ENCODE measurements at regions not wholly inside any gene's neighbourhood (a gene's known extent, or its start where the extent isn't known, plus 50 kb on each side); places are given as distances from the start of the nearest gene placed in this dataset.
"Not testable (repeated sequence)": the region's sequence is repeated elsewhere in the genome, so short reads cannot be mapped to it uniquely, and the experiment has no call there.

DNA sequence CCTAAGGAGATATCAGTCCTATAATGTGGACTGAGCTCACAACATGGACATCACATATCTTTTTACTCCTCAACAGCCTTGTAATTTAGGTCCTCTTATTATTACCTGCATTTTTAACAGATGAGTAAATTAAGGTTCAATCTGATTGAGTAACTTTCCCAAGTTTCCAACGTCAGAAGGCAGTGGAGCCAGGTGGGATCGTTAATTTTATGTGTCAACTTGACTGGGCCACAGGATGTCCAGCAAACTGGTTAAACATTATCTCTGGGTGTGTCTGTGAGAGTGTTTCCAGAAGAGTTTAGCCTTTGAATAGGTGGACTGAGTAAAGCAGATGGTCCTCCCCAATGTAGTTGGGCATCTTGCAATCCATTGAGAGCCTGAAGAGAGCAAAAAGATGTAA lies 59.0 kb upstream of the SLIT2 start:
- H3K9me3 ChIP-seq (ENCODE audit: control insufficient read depth, insufficient read depth, low read length): peaks cover 5% of the 10 kb centered on the region; the same call in 1 of the 2 replicates
- TF ChIP-seq, protein P1, sequence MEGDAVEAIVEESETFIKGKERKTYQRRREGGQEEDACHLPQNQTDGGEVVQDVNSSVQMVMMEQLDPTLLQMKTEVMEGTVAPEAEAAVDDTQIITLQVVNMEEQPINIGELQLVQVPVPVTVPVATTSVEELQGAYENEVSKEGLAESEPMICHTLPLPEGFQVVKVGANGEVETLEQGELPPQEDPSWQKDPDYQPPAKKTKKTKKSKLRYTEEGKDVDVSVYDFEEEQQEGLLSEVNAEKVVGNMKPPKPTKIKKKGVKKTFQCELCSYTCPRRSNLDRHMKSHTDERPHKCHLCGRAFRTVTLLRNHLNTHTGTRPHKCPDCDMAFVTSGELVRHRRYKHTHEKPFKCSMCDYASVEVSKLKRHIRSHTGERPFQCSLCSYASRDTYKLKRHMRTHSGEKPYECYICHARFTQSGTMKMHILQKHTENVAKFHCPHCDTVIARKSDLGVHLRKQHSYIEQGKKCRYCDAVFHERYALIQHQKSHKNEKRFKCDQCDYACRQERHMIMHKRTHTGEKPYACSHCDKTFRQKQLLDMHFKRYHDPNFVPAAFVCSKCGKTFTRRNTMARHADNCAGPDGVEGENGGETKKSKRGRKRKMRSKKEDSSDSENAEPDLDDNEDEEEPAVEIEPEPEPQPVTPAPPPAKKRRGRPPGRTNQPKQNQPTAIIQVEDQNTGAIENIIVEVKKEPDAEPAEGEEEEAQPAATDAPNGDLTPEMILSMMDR (IDR thresholded peaks at IDR 0.05; ENCODE audit: low read depth, low read length): no peak
- H3K4me3 ChIP-seq (ENCODE audit: low read depth, low read length): no peak overlapping the region
- ChIA-PET POLR2A (no interaction called here), CTCF (interaction anchor here (3.4 kb wide), 1 partner anchor 56 kb away, joined by 14 read pairs; no protein-coding TSS in a partner anchor)
- peak overlapping the region; percentile 49 for H3K27ac ChIP-seq (ENCODE audit: low read depth, low read length)
- no peaks in the 10 kb centered on the region for H3K27me3 ChIP-seq (ENCODE audit: control insufficient read depth, insufficient read depth, low read length)
- no peak for DNase-seq (ENCODE audit: low read depth, low spot score)

DNA sequence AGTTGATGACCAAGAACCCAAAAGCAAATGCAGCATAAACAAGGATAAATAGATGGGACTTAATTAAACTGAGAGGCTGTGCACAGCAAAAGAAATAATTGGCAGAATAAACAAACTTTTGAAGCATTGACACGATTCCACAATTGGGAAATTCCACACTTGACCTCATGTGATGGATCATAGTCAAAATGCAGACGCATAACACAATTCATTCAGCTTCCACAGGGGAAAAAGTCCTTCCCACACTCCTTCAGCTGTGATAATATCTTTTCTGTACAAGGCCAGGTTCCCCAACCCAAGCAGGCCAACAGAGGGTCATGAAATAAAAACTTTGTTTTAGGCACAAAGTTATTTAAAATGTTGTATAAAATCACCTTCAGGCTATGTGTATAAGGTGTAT lies 66.6 kb upstream of the SLIT2 start:
- H3K9me3 ChIP-seq (ENCODE audit: control insufficient read depth, insufficient read depth, low read length): no peaks in the 10 kb centered on the region; the same call in 1 of the 2 replicates
- POLR2A ChIA-PET: no interaction called here
- TF ChIP-seq, protein P1 (IDR thresholded peaks at IDR 0.05; ENCODE audit: low read depth, low read length): no peak
- no peak overlapping the region for H3K27ac ChIP-seq (ENCODE audit: low read depth, low read length)
- DNase-seq (ENCODE audit: low read depth, low spot score): no peak
- H3K27me3 ChIP-seq (ENCODE audit: control insufficient read depth, insufficient read depth, low read length): no peaks in the 10 kb centered on the region
- CTCF ChIA-PET: interaction anchor here (1.1 kb wide), 1 partner anchor 63 kb away, joined by 3 read pairs; no protein-coding TSS in a partner anchor
- no peak overlapping the region for H3K4me3 ChIP-seq (ENCODE audit: low read depth, low read length)

DNA sequence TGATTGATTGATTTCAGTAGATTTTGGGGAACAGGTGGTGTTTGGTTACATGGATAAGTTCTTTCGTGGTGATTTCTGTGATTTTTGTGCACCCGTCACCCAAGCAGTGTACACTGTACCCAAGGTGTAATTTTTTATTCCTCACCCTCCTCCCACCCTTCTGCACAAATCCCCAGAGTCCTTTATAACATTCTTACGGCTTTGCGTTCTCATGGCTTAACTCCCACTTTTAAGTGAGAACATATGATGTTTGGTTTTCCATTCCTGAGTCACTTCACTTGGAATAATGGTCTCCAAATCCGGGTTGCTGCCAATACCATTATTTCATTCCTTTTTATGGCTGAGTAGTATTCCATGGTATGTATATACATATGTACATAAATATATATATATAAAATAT lies 68.6 kb upstream of the SLIT2 start:
- POLR2A ChIA-PET; H3K9me3 ChIP-seq (ENCODE audit: control insufficient read depth, insufficient read depth, low read length); DNase-seq (ENCODE audit: low read depth, low spot score); CTCF ChIA-PET; H3K27me3 ChIP-seq (ENCODE audit: control insufficient read depth, insufficient read depth, low read length); H3K4me3 ChIP-seq (ENCODE audit: low read depth, low read length); H3K27ac ChIP-seq (ENCODE audit: low read depth, low read length): not testable (repeated sequence)

DNA sequence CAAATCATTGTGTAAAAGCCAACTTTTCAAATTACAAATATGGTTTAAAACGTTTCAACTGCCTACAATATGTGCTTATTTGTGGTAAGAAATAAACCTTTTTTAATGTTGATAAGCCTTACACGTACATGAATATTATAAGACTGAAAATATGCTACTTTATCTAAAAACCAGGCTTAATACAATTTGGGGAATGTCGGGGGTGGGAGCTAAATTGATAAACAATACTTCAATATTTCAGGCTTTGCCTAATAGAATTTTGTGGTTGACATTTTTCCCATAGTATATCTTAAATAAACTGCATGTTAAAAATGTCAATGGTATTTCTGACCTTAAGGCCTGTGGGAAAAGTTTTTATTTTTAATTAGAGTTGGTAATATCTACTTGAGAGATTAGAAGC lies 69.8 kb upstream of the SLIT2 start:
- H3K9me3 ChIP-seq (ENCODE audit: control insufficient read depth, insufficient read depth, low read length): peaks cover 9% of the 10 kb centered on the region
- H3K27me3 ChIP-seq (ENCODE audit: control insufficient read depth, insufficient read depth, low read length): no peaks in the 10 kb centered on the region
- no peak overlapping the region for H3K4me3 ChIP-seq (ENCODE audit: low read depth, low read length)
- ChIA-PET POLR2A (no interaction called here), CTCF (no interaction called here)
- TF ChIP-seq, protein P1 (IDR thresholded peaks at IDR 0.05; ENCODE audit: low read depth, low read length): no peak
- H3K27ac ChIP-seq (ENCODE audit: low read depth, low read length): no peak overlapping the region
- DNase-seq (ENCODE audit: low read depth, low spot score): no peak

DNA sequence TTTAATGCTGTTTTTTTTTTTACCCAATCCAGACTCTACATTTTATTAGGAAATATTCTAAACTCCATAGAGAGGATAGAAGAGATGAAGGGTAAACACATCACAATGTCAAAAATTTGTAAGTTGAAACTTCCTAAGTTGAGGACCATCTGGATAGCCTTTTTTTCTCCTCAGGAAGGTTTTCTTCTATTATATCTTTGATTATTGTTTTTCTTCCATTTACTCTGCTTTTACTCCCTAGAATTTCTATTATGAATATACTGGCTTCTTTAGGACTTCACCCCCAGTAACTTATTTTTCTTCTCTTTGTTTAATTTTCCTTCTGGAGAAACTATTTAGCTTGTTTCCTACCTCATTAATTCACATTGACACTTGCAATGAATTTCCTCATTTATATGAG lies 71.2 kb upstream of the SLIT2 start:
- Histone ChIP-seq H3K27ac (ENCODE audit: low read depth, low read length) (no peak overlapping the region), H3K27me3 (ENCODE audit: control insufficient read depth, insufficient read depth, low read length) (no peaks in the 10 kb centered on the region), H3K4me3 (ENCODE audit: low read depth, low read length) (no peak overlapping the region), H3K9me3 (ENCODE audit: control insufficient read depth, insufficient read depth, low read length) (peaks cover 9% of the 10 kb centered on the region)
- DNase-seq (ENCODE audit: low read depth, low spot score): no peak
- TF ChIP-seq, protein P1 (IDR thresholded peaks at IDR 0.05; ENCODE audit: low read depth, low read length): no peak
- ChIA-PET POLR2A (no interaction called here), CTCF (no interaction called here)
